ENCODE measurements at regions not wholly inside any gene's neighbourhood (a gene's known extent, or its start where the extent isn't known, plus 50 kb on each side); places are given as distances from the start of the nearest gene placed in this dataset.

DNA sequence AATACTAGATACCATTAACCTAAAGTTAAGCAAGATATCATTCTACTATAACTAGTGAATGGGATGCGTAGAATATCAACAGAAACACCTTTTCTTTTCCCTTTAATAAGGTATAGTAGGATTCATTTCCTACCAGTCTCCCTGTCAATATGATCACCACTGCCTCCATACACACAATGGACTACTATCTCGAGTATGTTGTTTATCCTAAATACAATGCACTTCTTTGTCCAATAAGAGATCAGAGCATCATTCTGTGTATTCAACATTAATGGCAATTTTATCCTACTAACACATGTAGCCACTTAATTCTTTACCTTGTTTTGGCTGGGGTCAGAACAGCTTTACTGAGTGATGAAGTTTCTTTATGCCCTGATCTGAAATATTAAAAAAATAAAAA, 276.3 kb downstream of the TFEC start:
- Histone ChIP-seq H3K27ac (ENCODE audit: poor library complexity, severe bottlenecking) (no peak overlapping the region), H3K27me3 (ENCODE audit: insufficient read depth, poor library complexity, severe bottlenecking) (no peaks in the 10 kb centered on the region), H3K4me1 (ENCODE audit: insufficient read depth, poor library complexity, severe bottlenecking) (no peaks in the 10 kb centered on the region), H3K4me3 (ENCODE audit: severe bottlenecking) (no peak overlapping the region), H3K36me3 (ENCODE audit: low read depth) (no peaks in the 10 kb centered on the region), H3K9me3 (ENCODE audit: severe bottlenecking) (no peaks in the 10 kb centered on the region)
- no peak for DNase-seq (ENCODE audit: low spot score)
- TF ChIP-seq, protein P1, sequence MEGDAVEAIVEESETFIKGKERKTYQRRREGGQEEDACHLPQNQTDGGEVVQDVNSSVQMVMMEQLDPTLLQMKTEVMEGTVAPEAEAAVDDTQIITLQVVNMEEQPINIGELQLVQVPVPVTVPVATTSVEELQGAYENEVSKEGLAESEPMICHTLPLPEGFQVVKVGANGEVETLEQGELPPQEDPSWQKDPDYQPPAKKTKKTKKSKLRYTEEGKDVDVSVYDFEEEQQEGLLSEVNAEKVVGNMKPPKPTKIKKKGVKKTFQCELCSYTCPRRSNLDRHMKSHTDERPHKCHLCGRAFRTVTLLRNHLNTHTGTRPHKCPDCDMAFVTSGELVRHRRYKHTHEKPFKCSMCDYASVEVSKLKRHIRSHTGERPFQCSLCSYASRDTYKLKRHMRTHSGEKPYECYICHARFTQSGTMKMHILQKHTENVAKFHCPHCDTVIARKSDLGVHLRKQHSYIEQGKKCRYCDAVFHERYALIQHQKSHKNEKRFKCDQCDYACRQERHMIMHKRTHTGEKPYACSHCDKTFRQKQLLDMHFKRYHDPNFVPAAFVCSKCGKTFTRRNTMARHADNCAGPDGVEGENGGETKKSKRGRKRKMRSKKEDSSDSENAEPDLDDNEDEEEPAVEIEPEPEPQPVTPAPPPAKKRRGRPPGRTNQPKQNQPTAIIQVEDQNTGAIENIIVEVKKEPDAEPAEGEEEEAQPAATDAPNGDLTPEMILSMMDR (IDR thresholded peaks at IDR 0.05; ENCODE audit: poor library complexity, severe bottlenecking) = no peak
- ATAC-seq (ENCODE audit: low read depth) = no peak

DNA sequence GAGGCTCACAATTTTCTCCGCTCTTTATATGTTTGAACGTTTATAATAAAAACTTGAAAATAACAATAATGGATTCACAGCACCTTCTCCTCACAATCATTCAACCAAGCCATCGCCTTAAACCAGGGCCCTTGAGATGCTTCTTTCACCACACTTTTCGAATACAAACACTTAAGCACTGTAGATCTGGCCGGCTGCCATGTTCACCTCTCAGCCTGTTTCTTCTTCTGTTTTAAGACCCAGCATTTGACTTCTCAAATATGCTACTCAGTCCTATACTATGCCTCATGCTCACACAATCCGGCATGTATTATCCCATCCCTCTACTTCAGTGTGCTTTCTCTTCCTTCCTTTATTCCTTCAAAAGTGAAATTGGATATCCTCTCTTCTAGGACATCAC, 280.6 kb downstream of the TFEC start:
- TF ChIP-seq, protein P1 (IDR thresholded peaks at IDR 0.05; ENCODE audit: poor library complexity, severe bottlenecking) = no peak
- ATAC-seq (ENCODE audit: low read depth) = no peak
- no peak for DNase-seq (ENCODE audit: low spot score)
- no peak overlapping the region for H3K4me3 ChIP-seq (ENCODE audit: severe bottlenecking)
- no peaks in the 10 kb centered on the region for H3K9me3 ChIP-seq (ENCODE audit: severe bottlenecking)
- H3K27me3 ChIP-seq (ENCODE audit: insufficient read depth, poor library complexity, severe bottlenecking) = no peaks in the 10 kb centered on the region
- H3K36me3 ChIP-seq (ENCODE audit: low read depth) = no peaks in the 10 kb centered on the region
- H3K4me1 ChIP-seq (ENCODE audit: insufficient read depth, poor library complexity, severe bottlenecking) = no peaks in the 10 kb centered on the region
- no peak overlapping the region for H3K27ac ChIP-seq (ENCODE audit: poor library complexity, severe bottlenecking)

DNA sequence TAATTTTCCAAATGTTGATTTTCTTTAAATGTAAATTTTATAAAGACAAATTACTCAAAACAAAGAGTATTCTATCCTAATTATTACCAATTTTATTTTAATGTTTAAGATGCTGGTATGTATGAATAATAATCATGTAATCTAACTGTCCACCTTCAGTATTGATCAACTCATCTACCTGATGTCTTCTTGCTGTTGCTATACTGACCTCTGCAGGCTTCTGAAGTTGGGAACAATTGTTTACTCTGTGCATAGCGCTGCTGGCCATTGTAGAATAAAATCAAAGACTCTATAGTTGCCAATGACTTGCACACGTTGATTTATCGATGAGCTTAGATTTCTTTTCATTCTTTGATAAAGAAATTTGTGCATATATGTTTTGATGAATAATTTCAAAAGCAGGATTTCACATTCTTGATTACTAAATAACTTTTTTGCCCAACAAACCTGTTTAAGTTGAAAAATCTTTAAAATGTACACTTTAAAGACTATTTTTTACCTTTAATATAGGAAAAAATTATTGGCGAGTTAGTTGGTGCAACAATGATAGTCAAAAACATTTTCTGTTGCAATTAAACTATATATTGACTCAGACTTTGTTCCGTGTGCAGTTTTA, 282.3 kb downstream of the TFEC start:
- no peak for DNase-seq (ENCODE audit: low spot score)
- TF ChIP-seq, protein P1 (IDR thresholded peaks at IDR 0.05; ENCODE audit: poor library complexity, severe bottlenecking) = peak; percentile 59

DNA sequence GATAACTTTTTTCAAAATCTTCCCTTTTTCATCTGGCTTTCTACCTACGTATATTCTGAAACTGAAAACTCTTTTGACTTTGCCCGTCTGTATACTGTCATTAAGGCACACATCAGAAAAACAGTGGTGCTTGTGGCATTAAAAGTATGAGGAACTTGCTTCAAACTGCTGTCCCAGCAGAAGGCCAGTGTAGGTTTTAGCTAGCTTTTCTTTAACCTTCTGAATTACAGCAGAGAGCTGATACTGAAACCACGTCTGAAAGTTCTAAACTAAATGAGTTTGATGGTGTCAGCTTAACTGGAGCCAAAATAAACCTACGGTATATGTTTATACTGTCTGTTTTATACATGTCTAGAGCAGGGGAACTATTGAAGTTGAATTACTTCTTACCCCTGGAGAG, 283.4 kb downstream of the TFEC start:
- H3K27ac ChIP-seq (ENCODE audit: poor library complexity, severe bottlenecking) = no peak overlapping the region
- H3K4me1 ChIP-seq (ENCODE audit: insufficient read depth, poor library complexity, severe bottlenecking) = no peaks in the 10 kb centered on the region
- ATAC-seq (ENCODE audit: low read depth) (no peak), DNase-seq (ENCODE audit: low spot score) (no peak)
- H3K36me3 ChIP-seq (ENCODE audit: low read depth) = no peaks in the 10 kb centered on the region
- H3K27me3 ChIP-seq (ENCODE audit: insufficient read depth, poor library complexity, severe bottlenecking) = no peaks in the 10 kb centered on the region
- TF ChIP-seq, protein P1 (IDR thresholded peaks at IDR 0.05; ENCODE audit: poor library complexity, severe bottlenecking) = no peak
- H3K4me3 ChIP-seq (ENCODE audit: severe bottlenecking) = no peak overlapping the region
- H3K9me3 ChIP-seq (ENCODE audit: severe bottlenecking) = no peaks in the 10 kb centered on the region

More for the DNA sequence above, 282.3 kb downstream of the TFEC start:
- H3K27ac ChIP-seq (ENCODE audit: poor library complexity, severe bottlenecking) = no peak overlapping the region
- no peak overlapping the region for H3K4me3 ChIP-seq (ENCODE audit: severe bottlenecking)
- peak; percentile 68; the same call in 2 of the 3 replicates for ATAC-seq (ENCODE audit: low read depth)
- no peaks in the 10 kb centered on the region for H3K27me3 ChIP-seq (ENCODE audit: insufficient read depth, poor library complexity, severe bottlenecking)
- no peaks in the 10 kb centered on the region for H3K9me3 ChIP-seq (ENCODE audit: severe bottlenecking)
- no peaks in the 10 kb centered on the region for H3K4me1 ChIP-seq (ENCODE audit: insufficient read depth, poor library complexity, severe bottlenecking)
- no peaks in the 10 kb centered on the region for H3K36me3 ChIP-seq (ENCODE audit: low read depth)

DNA sequence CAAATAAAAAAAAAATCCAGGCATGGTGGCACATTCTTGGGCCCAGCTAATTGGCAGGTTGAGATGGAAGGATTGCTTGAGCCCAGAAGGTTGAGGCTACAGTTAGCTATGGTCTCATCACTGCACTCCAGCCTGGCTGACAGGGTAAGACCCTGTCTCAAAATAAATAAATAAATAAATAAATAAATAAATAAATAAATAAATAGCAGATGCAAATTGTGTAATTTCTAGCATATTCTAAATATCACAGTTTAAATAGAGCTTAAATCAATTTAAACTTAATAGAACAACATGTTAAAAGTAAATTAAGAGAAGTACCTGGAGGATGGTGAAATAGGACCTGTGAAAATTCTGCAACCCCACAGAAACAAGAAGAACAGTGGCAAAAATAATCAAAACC, 290.5 kb downstream of the TFEC start:
- no peaks in the 10 kb centered on the region for H3K36me3 ChIP-seq (ENCODE audit: low read depth)
- H3K27me3 ChIP-seq (ENCODE audit: insufficient read depth, poor library complexity, severe bottlenecking) = no peaks in the 10 kb centered on the region
- no peak for ATAC-seq (ENCODE audit: low read depth)
- no peaks in the 10 kb centered on the region for H3K4me1 ChIP-seq (ENCODE audit: insufficient read depth, poor library complexity, severe bottlenecking)
- no peak overlapping the region for H3K4me3 ChIP-seq (ENCODE audit: severe bottlenecking)
- TF ChIP-seq, protein P1 (IDR thresholded peaks at IDR 0.05; ENCODE audit: poor library complexity, severe bottlenecking) = no peak
- no peaks in the 10 kb centered on the region for H3K9me3 ChIP-seq (ENCODE audit: severe bottlenecking)
- DNase-seq (ENCODE audit: low spot score) = no peak
- H3K27ac ChIP-seq (ENCODE audit: poor library complexity, severe bottlenecking) = no peak overlapping the region

Data from RWPE2 (cell line).